CD4-positive, alpha-beta T cell treated with Interleukin-21 for 1 hour (primary cell): ENCODE measurements at regions not wholly inside any gene's neighbourhood (a gene's known extent, or its start where the extent isn't known, plus 50 kb on each side); places are given as distances from the start of the nearest gene placed in this dataset.

Experiments used
- DNase-seq: peaks from one replicate; pipeline ENCODE4 v3.0.0-alpha.2; 2020

DNA sequence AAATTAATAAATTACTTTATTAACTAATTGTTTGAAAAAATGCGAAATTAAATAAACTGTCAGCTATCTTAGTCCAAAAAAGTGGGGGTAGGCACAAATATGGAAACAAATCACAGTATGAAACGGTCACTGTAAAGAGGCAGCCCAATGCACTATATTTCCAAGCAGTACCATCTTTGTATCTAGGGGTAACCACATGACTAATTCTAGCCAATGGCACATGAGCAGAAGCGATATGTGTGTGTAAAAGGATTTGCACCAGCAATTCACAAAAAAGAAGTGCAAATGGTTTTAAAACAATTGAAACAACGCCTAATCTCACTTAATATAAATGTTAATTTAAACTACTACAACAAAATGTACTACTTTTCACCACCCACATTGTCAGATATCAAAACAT, 129.5 kb upstream of the PRNP start:
- no peak for DNase-seq

DNA sequence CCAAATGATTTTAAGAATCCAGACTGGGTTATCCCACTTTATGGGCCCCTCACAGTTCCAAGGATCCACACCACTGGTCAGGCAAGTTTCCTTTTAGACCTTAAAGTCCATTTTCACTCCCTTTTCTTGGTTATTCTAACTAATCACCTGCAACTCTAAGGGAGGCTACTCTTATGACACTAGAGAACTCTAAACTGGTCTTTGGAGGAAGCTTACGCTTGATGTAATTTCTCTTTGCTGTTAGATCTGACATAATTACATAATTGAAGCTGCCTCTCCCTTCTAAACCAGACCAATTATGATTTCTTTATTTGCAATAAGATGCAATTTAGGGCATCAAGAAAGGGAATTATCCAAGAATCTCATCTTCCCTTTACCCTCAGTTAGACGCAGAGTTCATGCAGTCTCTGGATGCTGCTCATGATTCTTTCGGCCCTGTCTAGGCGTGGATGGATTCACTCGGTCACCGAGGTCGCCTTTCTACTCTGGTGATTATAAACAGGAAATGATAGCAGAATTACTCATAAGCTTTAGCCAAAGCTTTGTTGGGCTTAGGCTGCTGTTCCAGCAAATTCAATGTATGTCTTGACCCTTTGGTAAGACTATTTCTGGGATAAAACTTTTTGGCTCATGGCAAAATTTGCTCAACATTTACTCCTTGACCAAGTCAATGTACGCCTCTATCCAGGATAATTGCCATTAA, 130.9 kb upstream of the PRNP start:
- DNase-seq: no peak

DNA sequence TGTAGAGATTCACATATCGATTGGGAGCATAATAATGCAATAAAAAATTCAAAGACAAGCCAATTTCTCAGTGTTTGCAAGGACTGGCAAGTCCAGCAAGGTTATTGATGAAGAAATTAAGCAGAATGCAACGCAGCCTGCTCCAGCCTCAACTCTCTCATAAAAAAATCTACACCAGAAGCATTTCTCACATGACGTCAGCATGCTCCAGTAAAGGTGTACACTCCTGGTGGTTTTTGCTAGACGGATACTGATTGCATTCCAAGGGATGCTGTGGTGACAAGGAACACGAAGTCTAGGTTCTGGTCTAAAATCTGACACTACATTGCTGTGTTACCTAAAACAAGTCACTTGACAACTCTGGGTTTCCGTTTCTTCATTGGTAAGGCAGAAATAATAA, 131.9 kb upstream of the PRNP start:
- no peak for DNase-seq

DNA sequence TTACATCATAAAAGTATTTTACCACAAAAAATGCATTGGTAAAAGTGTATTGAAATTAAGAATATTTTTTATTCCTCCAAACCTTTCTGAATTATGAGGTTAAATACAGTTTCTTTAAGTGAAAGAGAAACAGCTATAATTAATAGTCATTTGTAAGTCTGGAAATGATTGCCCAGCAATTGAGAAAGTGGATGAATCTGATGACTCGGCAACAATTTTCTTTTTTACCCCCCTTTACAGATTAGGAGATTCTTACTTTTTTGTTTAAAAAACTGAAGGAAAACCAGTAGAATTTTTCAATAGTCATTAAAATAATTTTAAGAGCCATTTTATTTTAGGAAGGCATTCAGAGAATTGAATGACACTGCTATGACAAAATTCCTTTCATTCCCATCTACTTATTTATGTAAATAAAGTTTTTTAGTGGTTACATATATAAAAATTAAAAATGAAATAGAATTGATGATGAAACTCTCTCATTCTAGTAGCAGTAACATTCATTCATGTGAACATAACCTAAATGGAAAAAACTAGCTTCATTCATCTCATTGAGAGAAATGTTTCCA, 134.1 kb upstream of the PRNP start:
- DNase-seq: no peak

DNA sequence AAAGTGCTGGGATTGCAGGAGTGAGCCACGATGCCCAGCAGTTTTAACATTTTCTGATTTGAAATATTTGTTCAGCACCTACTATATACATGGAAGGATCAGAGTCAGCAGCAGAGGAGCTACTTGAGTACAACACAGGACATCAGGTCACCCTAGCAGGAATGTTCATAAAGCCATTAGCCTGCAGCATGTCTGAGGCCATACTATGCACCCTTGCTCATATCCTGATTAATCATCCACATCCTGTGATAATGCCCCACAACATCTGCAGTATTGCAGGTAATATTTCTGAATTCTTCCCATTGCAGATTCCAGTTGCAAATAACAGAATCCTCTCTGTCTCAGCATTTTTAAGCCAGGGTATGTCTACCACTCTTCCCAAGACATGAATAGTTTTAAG, 135.5 kb upstream of the PRNP start:
- DNase-seq: no peak

DNA sequence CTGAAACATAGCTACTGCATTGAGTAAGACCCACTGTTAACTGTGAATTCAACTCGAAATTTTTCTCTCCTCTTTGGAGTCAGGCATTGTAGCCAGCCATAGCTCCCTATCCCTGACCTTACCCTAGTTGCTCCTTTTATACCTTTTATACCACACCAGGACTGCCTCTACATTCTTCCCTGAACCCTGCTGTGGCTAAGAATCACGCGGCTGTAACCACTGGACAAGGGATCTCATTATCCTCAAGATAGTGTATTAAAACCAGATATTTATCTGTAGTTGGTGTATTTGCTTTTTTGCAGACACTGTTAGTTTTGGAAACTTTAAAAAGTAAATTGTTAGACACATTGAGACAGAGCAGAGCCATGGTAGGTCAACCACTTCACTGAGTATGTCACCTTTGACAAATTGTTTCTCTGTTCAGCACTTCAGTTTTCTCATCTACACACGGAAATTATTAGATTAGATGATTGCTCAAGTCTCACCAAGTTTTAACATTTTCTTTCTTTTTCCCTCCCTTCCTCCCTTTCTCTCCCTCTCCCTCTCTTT, 136.5 kb upstream of the PRNP start:
- DNase-seq: no peak

DNA sequence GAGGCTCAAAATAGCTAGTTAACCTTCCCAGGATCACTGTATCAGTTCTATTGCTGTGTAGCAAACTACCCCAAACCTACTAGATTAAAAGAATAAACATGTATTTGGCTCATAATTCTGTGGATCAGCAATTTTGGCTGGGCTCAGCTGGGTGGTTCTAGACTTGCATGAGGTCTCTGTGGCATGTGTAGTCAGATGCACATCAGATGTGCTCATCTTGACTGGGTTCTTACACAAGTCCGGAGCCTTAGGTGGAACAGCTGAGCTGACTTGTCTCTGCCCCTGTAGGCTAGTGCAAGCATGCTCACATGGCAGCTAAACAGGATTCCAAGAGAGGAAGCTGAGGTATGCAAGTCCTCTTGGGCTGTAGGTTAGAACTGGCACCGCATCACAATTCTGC, 137.7 kb upstream of the PRNP start:
- no peak for DNase-seq

DNA sequence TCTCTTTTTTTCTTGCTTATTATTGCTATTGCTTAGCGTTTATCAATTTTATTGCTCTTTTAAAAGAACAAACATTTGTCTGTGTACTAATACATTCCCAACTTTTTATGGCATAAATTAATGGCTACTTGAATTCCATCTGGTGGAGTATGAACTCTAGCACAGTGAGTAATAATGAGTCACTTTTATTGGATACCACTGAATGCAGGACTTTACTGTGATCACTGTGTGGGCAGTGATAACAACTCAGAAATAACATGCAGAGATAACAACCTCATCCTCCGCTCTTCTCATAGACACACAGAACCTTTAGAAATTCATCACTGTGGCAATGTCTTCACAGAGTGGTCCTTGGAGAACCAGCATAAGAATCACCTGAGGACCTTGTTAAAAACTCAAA, 139.5 kb upstream of the PRNP start:
- no peak for DNase-seq

DNA sequence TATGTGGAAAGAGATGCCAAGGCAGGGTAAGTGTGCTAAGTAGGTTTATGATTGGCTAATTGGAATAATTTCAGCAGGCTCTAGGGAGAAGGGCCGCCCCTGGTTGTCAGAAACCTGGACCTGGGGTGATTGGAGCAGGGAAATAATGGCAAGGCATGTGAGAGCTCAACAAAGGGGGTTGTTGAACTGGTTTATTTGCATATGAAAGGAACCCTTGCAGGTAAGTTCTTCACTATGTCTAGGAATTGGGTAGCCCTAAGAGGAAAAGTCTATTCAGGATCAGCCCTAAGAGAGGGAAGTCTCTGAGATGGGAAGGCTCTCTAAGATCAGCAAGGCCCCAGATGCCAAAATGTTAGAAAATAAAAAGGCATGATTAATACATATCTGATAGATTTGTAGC, 139.9 kb upstream of the PRNP start:
- DNase-seq: no peak

DNA sequence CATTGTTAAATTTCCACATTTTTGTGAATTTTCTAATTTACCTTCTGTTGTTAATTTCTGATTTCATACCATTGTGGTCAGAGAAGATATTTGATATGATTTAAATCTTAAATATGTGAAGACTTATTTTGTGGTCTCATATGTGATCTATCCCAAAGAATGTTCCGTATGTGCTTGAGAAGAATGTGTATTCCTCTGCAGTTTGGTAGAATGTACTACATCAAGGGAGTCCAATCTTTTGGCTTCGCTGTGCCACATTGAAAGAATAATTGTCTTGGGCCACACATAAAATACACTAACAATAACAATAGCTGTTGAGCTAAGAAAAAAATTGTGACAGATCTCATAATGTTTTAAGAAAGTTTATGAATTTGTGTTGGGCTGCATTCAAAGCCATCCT, 140.7 kb upstream of the PRNP start:
- no peak for DNase-seq

DNA sequence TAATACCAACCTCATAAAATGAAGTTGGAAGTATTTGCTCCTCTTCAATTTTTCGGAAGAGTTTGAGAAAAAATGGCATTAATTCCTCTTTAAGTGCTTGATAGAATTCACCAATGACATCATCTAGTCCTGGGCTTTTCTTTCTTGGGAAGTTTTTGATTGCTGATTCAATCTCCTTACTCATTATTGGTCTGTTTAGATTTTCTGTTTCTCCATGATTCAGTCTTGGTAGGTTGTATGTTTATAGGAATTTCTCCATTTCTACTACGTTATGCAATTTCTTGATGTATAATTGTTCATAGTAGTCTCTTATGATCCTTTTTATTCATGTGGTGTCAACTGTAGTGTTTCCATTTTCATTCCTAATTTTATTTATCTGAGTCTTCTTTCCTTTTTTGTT, 141.5 kb upstream of the PRNP start:
- DNase-seq: no peak

DNA sequence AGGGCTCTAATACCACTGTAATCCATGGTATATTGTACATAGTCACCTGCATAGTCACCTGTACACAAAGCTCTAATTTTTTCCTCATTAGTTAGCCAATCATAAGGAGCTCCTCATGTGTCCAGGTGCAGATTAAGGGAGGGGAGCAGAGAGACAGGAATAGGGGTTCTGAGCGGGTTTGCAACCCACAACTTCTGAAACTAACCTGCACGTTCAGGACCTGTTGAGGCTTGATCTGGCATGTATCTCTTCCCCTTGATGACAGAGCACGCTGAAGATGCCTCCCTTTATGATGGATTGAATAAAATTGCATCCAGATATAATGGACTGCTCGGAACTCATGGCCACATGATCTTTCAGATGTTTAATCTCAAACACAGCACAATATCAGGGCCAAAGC, 144.0 kb upstream of the PRNP start:
- no peak for DNase-seq

DNA sequence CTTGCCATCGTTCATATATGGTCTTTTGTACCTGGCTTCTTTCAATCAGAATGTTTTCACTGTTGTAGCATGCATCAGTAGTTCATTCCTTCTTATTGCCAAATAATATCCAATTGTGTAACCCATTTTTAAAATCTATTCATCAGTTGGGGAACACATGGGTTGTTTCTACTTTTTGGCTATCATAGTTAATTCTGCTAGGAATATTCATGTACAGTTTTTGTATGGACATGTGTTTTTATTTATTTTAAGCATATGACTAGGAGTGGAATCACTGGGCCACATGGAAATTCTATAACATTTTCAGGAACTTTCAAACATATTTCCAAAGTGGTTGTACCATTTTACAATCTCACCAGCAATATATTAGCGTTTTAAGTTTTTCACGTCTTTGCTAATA, 151.9 kb upstream of the PRNP start:
- DNase-seq: no peak

DNA sequence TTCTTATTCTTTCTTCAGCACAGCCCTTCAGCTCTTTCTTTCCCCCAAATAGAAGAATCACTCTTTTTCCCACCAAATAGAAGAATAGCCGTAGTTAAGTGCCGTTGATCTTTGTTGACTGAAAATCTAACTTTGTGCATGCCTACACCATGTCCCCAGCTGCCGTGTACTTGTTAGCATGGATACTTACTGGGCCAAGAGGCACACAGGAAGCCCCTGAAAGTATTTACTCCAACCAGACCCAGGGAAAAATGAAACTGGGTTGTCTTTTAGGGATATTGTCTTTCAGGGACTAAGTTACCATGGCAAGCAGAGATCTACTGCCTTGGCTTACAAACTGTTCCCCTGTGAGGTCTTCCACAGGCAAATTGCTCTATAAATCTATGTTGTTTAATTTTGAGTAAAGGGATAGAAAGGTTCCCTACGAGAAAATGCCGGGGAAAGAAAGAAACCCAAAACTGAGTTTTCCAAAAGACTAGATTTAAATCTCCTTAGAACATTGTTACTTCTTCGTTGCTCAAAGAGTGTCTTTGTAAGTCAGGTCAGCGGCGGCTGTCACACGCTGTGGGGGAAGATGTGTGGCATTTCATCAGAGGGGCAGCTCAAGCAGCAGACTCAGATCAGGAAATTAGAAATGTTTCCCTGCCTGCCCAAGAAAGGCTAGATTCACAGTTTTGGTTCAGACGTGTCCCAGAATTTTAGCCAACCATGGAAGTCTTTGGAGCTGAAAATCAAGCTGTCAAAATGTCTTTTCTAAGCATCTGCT, 152.7 kb upstream of the PRNP start:
- no peak for DNase-seq

DNA sequence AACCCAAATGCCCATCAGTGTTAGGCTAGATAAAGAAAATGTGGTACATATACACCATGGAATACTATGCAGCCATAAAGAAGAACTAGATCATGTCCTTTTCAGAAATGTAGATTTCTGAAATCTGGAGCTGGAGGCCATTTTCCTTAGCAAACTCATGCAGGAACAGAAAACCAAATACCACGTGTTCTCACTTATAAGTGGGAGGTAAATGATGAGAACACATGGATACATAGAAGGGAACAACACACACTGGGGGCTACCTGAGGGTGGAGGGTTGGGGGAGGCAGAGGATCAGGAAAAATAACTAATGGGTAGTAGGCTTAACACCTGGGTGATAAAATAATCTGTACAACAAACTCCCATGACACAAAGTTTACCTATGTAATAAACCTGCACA, 153.5 kb upstream of the PRNP start:
- no peak for DNase-seq

DNA sequence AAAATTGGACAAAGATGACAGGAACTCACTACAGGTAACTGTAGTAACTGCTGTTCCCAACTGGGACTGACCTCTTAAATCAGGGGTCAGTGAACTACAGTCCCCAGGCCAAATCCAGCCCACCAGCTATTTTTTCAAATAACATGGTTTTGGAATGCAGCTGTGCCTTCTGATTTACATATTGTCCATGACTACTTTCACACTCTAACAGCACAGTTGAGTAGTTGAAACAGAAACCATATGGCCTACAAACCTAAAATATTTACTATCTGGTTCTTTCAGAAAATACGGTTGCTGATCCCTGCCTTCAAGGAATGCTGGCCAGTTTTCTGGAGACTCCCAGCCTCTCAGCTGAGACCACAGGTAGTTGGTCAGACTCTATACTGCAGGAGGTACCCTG, 161.5 kb upstream of the PRNP start:
- DNase-seq: no peak

DNA sequence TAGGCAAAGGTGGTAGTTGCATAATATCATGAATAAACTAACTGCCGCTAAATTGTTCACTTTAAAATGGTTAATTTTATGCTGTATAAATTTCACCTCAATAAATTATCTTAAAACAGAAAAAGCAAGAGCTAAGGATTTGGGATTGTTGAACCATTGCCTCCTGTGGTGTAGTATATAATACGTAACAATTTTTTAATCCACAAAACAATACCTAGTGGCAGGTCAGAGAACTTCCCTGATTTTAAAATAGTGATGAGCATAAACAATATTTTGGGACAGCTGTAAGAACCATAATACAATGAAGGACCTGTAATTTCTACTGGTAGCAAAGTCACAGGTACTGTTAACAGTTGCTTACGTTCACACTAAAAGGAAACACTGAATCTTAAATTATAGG, 161.9 kb upstream of the PRNP start:
- DNase-seq: no peak

DNA sequence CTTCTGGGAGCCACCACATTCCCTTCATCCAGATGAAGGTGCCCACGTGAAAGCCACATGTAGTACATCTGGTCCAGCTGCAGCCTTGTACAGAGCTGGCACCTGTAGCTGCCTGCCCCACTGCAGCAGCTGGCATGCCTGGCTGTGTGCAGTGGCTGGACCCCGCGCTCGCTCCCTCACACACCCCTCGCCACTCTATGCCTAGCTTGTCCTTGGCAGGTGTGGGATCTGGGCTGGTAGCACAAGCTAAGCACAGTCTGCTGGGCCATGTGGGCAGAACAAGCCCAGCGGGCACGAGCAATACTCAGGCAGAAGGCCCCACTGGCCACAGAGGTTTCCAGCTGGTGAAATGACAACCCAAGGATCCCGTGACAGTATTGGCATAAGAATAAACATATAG, 163.9 kb upstream of the PRNP start:
- no peak for DNase-seq

DNA sequence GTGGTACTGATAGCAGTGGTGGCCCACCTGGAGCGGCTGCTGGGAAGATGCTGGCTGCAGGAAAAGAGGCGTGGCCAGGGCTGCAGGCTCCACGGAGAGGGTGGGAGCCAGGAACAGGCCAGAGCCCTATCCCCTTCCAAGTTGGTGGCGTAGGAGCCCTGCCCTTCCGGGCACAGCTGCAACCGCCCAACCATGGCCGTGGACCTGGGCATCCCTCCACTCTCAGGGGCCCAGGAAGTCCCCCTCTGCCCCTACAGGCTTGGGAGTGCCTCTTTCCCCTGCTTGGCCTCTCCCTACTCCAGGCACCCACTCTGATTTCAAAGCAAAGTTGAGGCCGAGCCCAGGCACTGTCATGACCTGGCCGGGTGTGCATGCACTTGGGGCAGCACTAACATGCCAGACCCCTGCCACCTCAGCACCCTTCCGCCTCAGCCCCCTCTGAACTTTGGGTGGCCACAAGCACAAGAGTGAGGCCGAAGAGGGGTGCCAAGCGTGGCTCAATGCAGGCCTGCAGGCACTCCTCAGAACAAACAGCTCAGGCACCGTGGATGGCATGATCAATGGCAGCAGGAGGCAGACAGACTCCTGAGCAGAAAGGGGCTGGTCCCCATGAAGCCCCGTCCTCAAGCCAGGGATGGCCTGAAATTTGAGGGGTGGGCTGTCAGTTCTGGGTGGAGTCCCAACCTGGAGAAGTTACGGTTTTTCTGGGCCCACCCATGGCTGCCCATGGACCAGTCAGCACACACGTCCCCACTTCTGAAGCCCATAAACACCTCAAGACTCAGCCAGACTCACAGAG, 164.9 kb upstream of the PRNP start:
- no peak for DNase-seq

DNA sequence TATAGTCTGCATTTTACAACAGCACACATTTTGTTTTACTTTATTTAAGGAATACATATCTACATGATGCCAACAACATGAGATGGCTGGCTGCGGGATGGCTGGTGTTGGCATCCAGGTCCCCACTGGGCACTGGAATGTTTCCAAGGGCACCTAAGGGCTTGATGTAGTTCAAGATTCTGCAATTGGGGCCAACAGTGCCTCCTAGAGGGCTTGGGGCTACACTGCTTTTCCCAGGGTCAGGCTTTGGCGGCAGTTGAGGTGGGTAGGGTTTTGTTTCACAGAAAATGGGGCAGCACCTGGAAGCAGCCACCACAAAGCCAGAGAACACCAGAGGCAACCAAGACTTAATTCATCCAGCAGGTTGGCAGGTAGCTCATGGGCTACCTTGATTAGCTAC, 166.7 kb upstream of the PRNP start:
- DNase-seq: no peak

DNA sequence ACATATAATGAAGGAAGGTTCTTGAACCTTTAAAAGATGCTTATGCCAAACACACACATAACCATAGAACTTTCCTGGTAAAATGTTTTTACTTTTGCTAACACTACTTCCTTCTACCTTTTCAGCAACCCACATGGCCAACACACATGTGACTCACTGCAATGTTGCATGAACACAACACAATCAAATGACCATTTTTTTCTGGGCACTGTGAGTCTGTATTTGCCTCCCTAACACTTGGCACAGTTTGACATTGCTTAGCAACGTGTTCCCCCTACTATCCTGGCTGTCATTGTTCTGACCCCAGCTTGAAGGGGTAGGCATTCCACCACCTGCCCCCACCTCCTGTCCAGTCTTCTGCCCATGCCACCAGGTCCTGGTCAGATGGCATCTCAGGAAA, 169.4 kb upstream of the PRNP start:
- DNase-seq: no peak

DNA sequence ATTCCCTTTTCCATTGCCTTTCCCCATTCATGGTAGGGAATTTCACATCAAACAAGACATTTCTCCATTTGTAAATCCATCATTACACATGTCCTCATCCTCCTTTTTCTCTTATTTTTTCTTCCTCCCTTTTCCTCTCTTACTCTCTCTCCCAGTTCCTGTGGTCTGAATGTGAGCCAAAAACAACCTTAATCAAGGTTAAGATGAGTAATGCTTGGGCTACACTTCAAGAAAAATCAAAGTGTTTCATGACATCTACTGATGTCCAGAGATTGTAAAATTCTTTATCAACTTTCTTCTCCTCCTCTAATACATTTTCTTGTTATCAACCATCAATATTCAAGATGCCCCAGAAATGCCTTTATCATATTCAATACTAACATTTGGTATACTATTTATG, 172.5 kb upstream of the PRNP start:
- DNase-seq: no peak

DNA sequence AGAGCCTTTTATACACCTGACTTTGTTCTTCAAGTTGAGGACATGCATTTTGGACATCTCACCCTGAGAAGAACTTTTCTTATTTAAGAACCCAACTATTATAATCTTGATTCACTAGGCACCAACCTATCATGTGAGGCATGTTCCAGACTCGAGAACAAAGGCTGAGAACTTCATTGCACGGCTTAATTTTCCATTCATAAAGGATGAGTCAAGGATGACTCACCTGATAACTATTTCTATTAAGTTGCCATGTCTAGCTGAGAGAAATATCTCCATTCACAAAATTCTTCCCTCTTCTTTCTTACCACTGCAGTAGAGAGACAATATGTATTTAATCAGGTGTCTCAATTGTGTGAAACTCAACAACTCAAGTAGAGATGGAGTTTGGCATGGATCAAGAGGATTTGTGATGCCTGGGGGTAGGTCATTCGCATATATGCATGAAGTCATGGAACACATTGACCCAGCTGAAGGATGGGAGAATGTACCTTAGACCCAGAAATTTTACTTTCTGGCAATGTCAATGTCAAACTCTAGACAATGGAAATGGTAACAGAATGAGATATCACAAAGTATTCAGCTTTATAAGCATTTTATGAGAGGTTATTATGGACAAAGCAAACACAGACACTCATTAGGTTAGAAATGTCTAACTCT, 173.2 kb upstream of the PRNP start:
- DNase-seq: no peak
